Immature natural killer cell (primary cell): ENCODE measurements at regions not wholly inside any gene's neighbourhood (a gene's known extent, or its start where the extent isn't known, plus 50 kb on each side); places are given as distances from the start of the nearest gene placed in this dataset.

ENCODE experiments used
- DNase-seq, 3 donors: peaks; one replicate each; pipeline ENCODE4 v3.0.0; 2022; ENCODE audit warnings: mixed read lengths in 1 of 3
- H3K27ac Mint-ChIP-seq, 6 donors: one replicate each; pipeline ENCODE4 v1.8.0; 2020; ENCODE audit warnings: mixed read lengths in 6 of 6, mild to moderate bottlenecking in 5 of 6, inconsistent platforms in 4 of 6, moderate library complexity in 3 of 6
- H3K27me3 Mint-ChIP-seq, 3 donors: one replicate each; pipeline ENCODE4 v1.8.0; 2020 to 2021; ENCODE audit warnings: low read depth in 3 of 3, mild to moderate bottlenecking in 3 of 3, mixed read lengths in 3 of 3, moderate library complexity in 3 of 3, inconsistent platforms in 1 of 3
- H3K36me3 Mint-ChIP-seq, 3 donors: one replicate each; pipeline ENCODE4 v1.8.0; 2020; ENCODE audit warnings: mixed read lengths in 3 of 3, inconsistent platforms in 2 of 3, mild to moderate bottlenecking in 2 of 3
- H3K4me1 Mint-ChIP-seq, 2 donors: one replicate each; pipeline ENCODE4 v1.8.0; 2020; ENCODE audit warnings: inconsistent platforms in 2 of 2, mild to moderate bottlenecking in 2 of 2, mixed read lengths in 2 of 2, moderate library complexity in 1 of 2
- H3K4me3 Mint-ChIP-seq, 5 donors: one replicate each; pipeline ENCODE4 v1.8.0; 2020; ENCODE audit warnings: mild to moderate bottlenecking in 5 of 5, mixed read lengths in 5 of 5, inconsistent platforms in 3 of 5, moderate library complexity in 3 of 5
- H3K9me3 Mint-ChIP-seq, 6 donors: one replicate each; pipeline ENCODE4 v1.8.0; 2020; ENCODE audit warnings: mild to moderate bottlenecking in 6 of 6, mixed read lengths in 6 of 6, inconsistent platforms in 4 of 6, moderate library complexity in 3 of 6

DNA sequence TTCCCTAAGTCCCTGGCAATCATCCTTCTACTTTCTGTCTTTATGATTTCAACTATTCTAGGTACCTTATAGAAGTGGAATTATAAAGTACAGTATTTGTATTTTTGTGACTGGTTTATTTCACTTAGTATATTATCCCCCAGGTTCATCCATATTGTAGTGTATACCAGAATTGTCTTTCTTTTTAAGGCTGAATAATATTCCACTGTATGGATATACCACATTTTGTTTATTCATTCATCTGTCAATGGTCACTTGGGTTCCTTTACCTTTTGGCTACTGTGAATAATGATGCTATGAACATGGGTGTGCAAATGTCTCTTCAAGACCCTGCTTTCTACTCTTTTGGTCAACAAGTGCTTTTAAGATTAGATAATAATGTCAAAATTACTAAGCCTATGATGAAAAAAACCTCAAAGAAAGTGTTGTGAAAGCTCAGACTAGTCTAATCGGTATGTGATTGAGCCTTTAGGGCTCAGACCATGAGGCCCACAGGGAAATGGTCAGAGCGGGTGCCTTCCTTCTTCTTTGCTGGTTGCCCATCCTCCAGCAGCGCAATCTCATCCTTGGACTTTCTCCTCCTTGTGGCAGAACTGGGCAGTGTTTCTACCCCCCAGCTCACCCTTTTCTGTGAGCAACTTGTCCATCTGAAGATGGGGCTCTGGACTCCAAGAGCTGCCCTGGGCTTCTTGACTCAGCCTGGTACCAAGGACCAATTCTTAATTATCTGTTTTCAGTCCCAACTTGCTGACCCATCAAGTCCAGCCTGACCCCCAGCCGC is 105.4 kb downstream of the TTC8 start:
- Mint-ChIP-seq H3K9me3 (peaks cover 0 to 14% (median 2%) of the 10 kb centered on the region in 6 donors), H3K27ac (no peak overlapping the region), H3K4me3 (no peak overlapping the region), H3K4me1 (no peaks in the 10 kb centered on the region), H3K27me3 (peaks cover 1 to 22% (median 5%) of the 10 kb centered on the region in 3 donors), H3K36me3 (no peaks in the 10 kb centered on the region)
- DNase-seq = no peak

DNA sequence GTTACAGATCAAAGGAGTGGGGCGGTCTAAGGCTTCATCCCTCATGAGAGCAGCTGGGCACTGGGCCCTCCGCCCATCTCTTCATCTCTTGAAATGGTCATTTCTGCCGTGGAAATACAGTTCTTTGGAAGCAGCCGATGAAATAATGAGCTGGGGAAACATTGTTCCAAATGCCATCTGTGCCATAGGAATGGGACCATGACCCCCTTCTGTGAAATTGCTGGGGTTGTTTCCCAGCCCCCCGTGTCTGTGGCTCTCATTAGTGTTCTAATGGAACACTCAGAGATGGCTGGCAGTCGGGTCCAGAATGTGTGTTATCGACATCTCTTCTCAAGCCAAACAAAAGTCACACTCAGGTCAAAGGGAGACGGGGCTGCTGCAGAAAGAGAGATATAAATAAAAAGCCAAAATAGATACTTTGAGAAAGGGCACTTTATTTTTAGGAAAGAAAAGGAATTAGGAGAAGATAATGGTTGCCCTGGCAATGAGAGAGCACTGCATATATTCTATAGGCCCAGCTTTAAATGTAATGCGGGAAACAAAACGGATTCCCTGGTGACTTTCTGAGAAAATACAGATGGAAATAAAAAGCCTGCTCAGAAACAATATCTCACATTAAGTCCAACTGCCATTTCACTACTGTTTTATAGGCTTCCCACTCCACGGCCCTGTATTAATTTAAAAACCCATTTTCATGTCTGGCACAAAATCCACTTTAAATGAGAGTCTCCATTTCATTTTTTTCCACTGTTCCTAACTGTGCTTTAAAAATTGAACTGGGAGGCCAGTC is 107.1 kb downstream of the TTC8 start:
- no peak overlapping the region for H3K4me3 Mint-ChIP-seq
- no peaks in the 10 kb centered on the region for H3K4me1 Mint-ChIP-seq
- peaks cover 0 to 15% (median 10%) of the 10 kb centered on the region in 3 donors for H3K27me3 Mint-ChIP-seq
- H3K36me3 Mint-ChIP-seq = no peaks in the 10 kb centered on the region
- no peak for DNase-seq
- H3K9me3 Mint-ChIP-seq = peaks cover 0 to 7% (median 1%) of the 10 kb centered on the region in 6 donors
- no peak overlapping the region for H3K27ac Mint-ChIP-seq

DNA sequence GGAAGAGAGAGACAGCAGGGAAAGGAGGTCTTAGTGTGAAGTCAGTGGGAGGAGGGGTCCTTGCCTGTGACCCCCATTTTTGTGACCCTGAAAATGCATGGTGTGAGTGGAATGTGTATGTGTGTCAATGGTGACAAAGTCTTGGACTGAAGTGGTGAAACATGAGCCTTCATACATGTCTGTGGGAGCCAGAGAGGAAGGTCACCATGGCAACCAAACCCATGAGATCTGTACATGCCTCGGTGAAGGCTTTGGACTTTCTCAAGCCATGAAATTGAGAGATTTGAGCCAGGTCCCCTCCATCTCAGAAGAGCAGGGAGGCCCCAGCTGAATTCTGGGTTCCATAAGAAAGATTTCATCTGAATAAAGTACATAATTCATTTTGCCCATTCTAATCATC is 108.7 kb downstream of the TTC8 start:
- no peak overlapping the region for H3K27ac Mint-ChIP-seq
- no peaks in the 10 kb centered on the region for H3K4me1 Mint-ChIP-seq
- H3K9me3 Mint-ChIP-seq = peaks cover 0 to 7% (median 1%) of the 10 kb centered on the region in 6 donors
- H3K4me3 Mint-ChIP-seq = no peak overlapping the region
- DNase-seq = no peak
- H3K27me3 Mint-ChIP-seq = peaks cover under 1 to 15% (median 10%) of the 10 kb centered on the region in 3 donors
- no peaks in the 10 kb centered on the region for H3K36me3 Mint-ChIP-seq

DNA sequence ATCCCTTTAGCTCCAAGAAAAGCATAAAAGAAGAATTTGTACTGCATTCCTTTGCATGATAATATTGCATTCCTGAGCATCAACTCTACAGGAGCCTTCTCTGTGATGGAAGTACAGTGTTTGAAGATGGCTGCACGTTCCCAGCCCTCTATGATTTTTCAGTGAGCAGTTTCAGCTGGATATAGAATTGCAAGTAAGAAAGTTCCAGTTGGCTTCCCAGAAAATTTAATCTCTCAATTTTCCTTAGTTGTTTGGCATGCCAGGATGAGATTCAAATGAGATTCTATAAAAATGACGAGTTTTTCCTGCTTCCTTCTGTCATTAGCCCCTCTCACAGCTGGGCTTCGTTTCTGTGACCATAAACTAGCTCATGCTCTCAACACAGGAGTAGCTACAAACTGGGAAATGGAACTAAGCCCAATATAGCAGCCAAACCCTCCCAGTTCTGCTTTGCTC is 109.9 kb downstream of the TTC8 start:
- Mint-ChIP-seq H3K4me1 (no peaks in the 10 kb centered on the region), H3K9me3 (peaks cover 0 to 7% (median 1%) of the 10 kb centered on the region in 6 donors), H3K27ac (no peak overlapping the region), H3K4me3 (no peak overlapping the region), H3K27me3 (peaks cover 2 to 15% (median 9%) of the 10 kb centered on the region in 3 donors), H3K36me3 (no peaks in the 10 kb centered on the region)
- no peak for DNase-seq

DNA sequence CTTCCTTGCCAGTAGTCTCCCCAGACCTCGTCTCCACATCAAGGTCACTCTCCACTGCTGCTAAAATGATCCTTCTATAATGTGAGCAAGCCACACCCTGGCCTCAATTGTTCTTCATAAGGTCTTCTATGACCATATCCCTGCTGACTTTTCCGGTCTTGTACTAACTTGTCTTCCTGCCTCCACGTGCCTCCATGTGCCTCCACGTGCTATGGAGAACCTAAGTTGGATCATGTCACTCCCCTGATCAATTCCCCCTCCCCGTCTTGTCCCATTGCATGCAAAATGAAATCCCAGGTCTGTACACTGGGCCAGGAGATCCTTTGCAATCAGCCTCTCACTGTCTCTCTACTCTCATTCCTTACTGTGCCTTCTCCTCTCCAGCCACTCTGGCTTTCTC is 110.6 kb downstream of the TTC8 start:
- Mint-ChIP-seq H3K4me1 (no peaks in the 10 kb centered on the region), H3K9me3 (peaks cover 0 to 5% (median 0%) of the 10 kb centered on the region in 6 donors), H3K4me3 (no peak overlapping the region), H3K36me3 (no peaks in the 10 kb centered on the region), H3K27ac (no peak overlapping the region), H3K27me3 (peaks cover 2 to 19% (median 9%) of the 10 kb centered on the region in 3 donors)
- no peak for DNase-seq

DNA sequence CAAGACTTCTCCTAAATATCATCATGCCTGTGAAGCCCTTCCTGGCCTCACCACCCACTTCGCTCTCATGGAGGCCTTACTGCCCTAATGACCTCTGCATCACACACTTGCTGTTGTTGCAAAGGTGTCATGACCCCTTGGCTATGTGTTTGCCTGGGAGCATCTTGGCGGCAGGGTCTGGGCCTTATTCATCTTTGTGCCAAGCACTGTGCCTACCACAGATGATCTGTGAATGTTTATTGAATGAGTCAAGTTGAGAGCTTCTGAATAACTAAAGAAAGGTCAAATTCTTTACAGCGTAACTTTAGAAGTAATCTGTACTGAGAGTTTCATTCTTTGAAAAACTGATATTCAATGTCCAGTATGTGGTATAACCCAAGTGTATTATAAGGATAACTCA is 113.3 kb downstream of the TTC8 start:
- Mint-ChIP-seq H3K4me3 (no peak overlapping the region), H3K27ac (no peak overlapping the region), H3K36me3 (no peaks in the 10 kb centered on the region), H3K4me1 (no peaks in the 10 kb centered on the region), H3K27me3 (peaks cover 2 to 15% (median 6%) of the 10 kb centered on the region in 3 donors), H3K9me3 (peaks cover 0 to 3% (median 0%) of the 10 kb centered on the region in 6 donors)
- no peak for DNase-seq

DNA sequence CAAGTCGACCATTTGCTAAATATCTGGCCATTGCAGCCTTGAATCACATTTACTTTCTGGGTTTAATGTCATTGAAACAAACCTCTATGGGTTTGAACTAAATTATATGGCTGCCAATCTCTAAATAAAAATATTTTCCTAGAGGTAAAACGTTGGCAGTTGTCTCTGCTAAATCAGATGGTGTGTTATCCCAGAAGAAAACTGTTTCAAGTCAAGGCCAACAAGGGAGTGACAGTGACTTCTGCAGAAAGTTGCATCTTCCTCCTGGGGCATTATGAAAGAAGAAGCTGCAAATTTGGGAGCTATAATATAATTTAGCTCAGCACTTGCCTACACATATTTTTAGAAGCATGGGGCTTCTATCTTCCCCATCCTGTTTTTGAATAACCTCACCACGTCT is 116.2 kb downstream of the TTC8 start:
- no peak for DNase-seq
- Mint-ChIP-seq H3K27ac (no peak overlapping the region), H3K4me1 (no peaks in the 10 kb centered on the region), H3K27me3 (peaks cover 4 to 11% (median 4%) of the 10 kb centered on the region in 3 donors), H3K9me3 (no peaks in the 10 kb centered on the region), H3K4me3 (no peak overlapping the region), H3K36me3 (no peaks in the 10 kb centered on the region)

DNA sequence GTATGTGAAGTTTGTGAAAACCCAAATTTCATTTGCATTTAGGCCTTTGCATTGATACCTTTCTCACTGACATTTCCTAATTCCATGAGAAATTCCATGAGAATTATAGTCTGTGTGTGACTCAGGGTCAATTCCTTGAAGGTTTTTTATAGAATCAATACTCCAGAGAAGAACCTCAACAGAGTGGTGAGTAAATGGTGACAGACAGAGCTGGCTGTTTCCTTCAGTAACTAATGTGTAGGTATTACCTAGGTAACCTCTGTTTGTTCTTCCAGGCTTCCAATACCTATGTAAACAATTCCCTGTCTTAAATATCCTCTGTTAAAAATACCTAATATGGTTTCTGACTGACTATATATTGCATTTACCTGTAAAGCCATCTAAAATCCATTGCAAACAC is 117.0 kb downstream of the TTC8 start:
- Mint-ChIP-seq H3K36me3 (no peaks in the 10 kb centered on the region), H3K4me1 (no peaks in the 10 kb centered on the region), H3K27me3 (peaks cover 4 to 11% (median 4%) of the 10 kb centered on the region in 3 donors), H3K4me3 (no peak overlapping the region), H3K9me3 (no peaks in the 10 kb centered on the region), H3K27ac (no peak overlapping the region)
- DNase-seq = no peak

DNA sequence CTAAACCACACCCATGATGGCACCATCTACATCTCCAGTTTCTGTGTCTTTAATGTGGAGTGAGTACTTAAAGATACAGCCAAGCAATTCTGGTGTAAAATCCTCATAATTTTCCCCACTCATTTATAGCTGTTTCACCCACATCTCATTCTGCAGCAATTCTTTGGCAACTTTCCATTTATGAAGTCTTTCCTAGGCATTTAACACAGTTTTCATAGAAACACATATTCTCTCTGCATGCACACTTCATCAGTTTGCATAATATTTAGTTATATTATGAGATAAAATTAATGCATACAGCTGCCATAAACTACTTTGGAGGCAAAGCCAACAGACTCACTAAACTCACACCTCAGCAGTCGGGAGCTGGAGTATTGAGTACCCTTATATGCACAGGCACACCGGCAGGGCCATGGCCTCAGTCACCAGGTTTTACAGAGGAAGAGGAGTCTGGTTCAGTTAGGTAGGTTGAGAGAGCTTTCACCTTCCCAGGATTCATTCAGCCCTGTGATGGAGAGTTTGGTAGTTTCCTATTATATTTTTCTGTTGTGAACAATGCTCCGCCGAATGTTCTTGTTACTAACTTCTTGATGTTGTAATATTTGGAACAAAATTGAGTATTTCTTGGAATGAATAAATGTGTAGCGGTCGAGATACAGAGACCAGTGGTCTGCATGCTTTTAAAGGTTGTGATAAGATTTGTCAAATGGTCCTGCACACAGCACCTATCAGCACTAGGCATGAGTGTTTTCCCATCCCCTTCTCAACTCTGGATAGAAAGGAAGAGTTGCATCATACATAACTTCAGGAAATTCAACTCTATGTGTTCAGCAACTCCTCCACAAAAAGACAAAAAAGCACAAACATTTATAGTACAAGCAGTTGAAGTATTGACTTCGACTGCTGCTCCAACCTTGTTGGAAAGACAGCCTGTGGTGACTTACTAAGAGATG is 123.5 kb downstream of the TTC8 start:
- Mint-ChIP-seq H3K9me3 (peaks cover 5 to 16% (median 11%) of the 10 kb centered on the region in 6 donors), H3K27ac (no peak overlapping the region), H3K4me1 (no peaks in the 10 kb centered on the region), H3K36me3 (peaks cover 0 to 9% (median 0%) of the 10 kb centered on the region in 3 donors), H3K27me3 (peaks cover 5 to 6% (median 6%) of the 10 kb centered on the region in 3 donors), H3K4me3 (no peak overlapping the region)
- no peak for DNase-seq

DNA sequence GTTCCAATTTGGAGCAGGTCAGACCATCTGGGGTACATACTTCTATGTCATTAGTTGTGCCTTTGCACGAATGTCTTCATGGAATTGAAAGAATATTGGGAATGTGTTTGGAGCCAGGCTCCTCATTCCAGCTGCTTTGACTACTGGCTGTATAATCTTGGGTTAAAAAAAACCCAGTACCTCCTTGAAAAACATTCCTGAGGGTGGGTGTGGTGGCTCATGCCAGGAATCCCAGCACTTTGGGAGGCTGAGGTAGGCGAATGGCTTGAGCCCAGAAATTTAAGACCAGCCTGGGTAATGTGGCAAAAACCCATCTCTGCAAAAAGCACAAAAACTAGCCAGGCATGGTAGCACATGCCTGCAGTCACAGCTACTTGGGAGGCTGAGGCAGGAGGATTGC is 125.6 kb downstream of the TTC8 start:
- Mint-ChIP-seq H3K4me3 (no peak overlapping the region), H3K4me1 (no peaks in the 10 kb centered on the region), H3K27ac (no peak overlapping the region), H3K27me3 (peaks cover 3 to 6% (median 4%) of the 10 kb centered on the region in 3 donors), H3K36me3 (peaks cover 0 to 9% (median 0%) of the 10 kb centered on the region in 3 donors), H3K9me3 (peaks cover 5 to 27% (median 12%) of the 10 kb centered on the region in 6 donors)
- DNase-seq = no peak

DNA sequence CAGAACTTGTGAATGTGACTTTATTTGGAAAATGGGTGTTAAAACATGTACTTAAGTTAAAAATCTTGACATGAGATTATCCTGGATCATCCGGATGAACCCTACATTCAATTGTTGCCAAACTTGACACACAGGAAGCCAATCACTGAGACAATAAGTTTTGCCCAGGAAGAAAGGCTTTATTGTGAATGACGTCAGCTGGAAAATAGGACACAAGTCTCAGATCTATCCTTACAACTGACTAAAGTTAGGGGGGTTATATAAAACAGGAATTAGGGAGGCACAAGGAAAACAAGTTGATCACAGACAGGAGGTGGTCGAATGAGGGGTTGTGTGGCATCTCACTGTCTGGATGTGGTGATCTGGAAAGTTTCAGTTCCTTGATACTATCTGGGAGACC is 126.9 kb downstream of the TTC8 start:
- peaks cover 5 to 27% (median 12%) of the 10 kb centered on the region in 6 donors for H3K9me3 Mint-ChIP-seq
- peaks cover 0 to 9% (median 0%) of the 10 kb centered on the region in 3 donors for H3K36me3 Mint-ChIP-seq
- no peaks in the 10 kb centered on the region for H3K4me1 Mint-ChIP-seq
- H3K27ac Mint-ChIP-seq = no peak overlapping the region
- no peak overlapping the region for H3K4me3 Mint-ChIP-seq
- peaks cover 3 to 6% (median 5%) of the 10 kb centered on the region in 3 donors for H3K27me3 Mint-ChIP-seq
- no peak for DNase-seq

DNA sequence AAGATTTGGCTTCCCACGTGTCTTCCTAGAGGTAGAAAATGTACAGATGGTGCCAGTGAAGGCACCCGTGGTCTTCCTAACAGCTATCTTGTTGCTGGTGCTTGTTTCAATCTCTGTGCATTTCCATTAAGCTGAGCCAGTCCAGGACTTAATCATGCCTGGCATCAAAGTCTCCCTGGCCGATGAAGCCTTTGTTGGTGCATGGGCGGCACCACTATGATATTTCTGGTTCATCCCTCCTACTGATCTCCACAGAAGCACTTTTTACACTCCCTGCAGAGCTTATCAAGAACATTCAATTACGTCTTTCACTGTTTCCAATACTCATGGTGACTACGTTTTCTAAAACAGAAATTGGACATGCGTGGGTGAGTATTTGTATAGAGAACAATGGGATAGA is 128.4 kb downstream of the TTC8 start:
- Mint-ChIP-seq H3K9me3 (peaks cover 5 to 27% (median 12%) of the 10 kb centered on the region in 6 donors), H3K4me3 (no peak overlapping the region), H3K36me3 (peaks cover 0 to 9% (median 0%) of the 10 kb centered on the region in 3 donors), H3K27ac (no peak overlapping the region), H3K4me1 (no peaks in the 10 kb centered on the region), H3K27me3 (peaks cover 5 to 6% (median 6%) of the 10 kb centered on the region in 3 donors)
- DNase-seq = no peak

DNA sequence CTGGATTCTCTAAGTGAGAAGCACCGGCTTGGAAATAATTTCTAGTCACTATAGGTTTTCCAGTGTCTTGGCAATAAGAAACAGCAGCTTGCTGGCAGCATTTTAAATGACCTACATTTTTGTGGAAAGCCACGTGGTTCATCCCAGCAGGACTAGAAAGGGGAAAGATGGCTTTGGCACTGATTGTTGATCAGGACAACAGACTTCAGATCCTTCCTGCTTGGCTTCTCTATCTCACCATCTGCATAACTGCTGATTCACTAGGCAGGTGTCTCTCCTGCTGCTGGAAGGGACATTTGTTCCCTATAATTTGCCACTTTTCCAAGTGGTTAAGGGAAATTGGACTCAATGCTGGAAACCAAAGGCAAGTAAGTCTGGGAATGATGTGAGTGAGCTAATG is 131.0 kb downstream of the TTC8 start:
- H3K4me1 Mint-ChIP-seq = no peaks in the 10 kb centered on the region
- H3K4me3 Mint-ChIP-seq = no peak overlapping the region
- peaks cover 5 to 27% (median 12%) of the 10 kb centered on the region in 6 donors for H3K9me3 Mint-ChIP-seq
- H3K36me3 Mint-ChIP-seq = peaks cover 0 to 8% (median 0%) of the 10 kb centered on the region in 3 donors
- no peak overlapping the region for H3K27ac Mint-ChIP-seq
- H3K27me3 Mint-ChIP-seq = peaks cover 4 to 5% (median 4%) of the 10 kb centered on the region in 3 donors
- no peak for DNase-seq
